HCT116 (cell line): ENCODE measurements at regions not wholly inside any gene's neighbourhood (a gene's known extent, or its start where the extent isn't known, plus 50 kb on each side); places are given as distances from the start of the nearest gene placed in this dataset.

Experiments
- CTCF ChIP-seq, 3 experiments: fragments of 200-600 bp in 1 of 3; sonication (generic) in 1 of 3; IDR thresholded peaks in 2 of 3; conservative IDR thresholded peaks in 1 of 3; 2 replicates each; pipeline ENCODE4 v1.5.1; 2012 to 2017; ENCODE audit warnings: low read depth in 2 of 3, low read length in 2 of 3, antibody characterized with exemption in 1 of 3, borderline replicate concordance in 1 of 3, control low read depth in 1 of 3, mild to moderate bottlenecking in 1 of 3, mixed read lengths in 1 of 3, mixed run types in 1 of 3, moderate library complexity in 1 of 3; ENCODE audit not compliant: insufficient read depth in 1 of 3
- EZH2 ChIP-seq: fragments of 200-600 bp; sonication (generic); IDR thresholded peaks from 2 replicates; pipeline ENCODE4 v1.6.1; 2017; ENCODE audit warnings: antibody characterized with exemption, mixed run types
- EZH2phosphoT487 ChIP-seq: fragments of 200-600 bp; IDR thresholded peaks from 2 replicates; pipeline ENCODE4 v1.6.1; 2018; ENCODE audit warnings: antibody characterized with exemption, borderline replicate concordance
- MAX ChIP-seq: IDR thresholded peaks from 2 replicates; pipeline ENCODE4 v1.6.1; 2012
- POLR2A ChIP-seq: IDR thresholded peaks from 2 replicates; pipeline ENCODE4 v1.7.0; 2011; ENCODE audit warnings: borderline replicate concordance; ENCODE audit not compliant: insufficient read depth, insufficient read length; ENCODE audit errors: extremely low read depth
- RAD21 ChIP-seq: IDR thresholded peaks from 2 replicates; pipeline ENCODE4 v1.6.1; 2012; ENCODE audit warnings: low read depth, mild to moderate bottlenecking
- YY1 ChIP-seq: IDR thresholded peaks from 2 replicates; pipeline ENCODE4 v1.6.1; 2011; ENCODE audit warnings: low read length, low read depth, moderate library complexity, mild to moderate bottlenecking; ENCODE audit not compliant: insufficient replicate concordance; ENCODE audit errors: extremely low read depth
- ZNF274 ChIP-seq: fragments of 200-500 bp; sonication (Bioruptor generic); IDR thresholded peaks from 2 replicates; pipeline ENCODE4 v1.6.1; 2014; ENCODE audit warnings: mild to moderate bottlenecking, low read depth, low read length, inconsistent platforms

- no peak for TF ChIP-seq CTCF (IDR thresholded peaks at IDR 0.05 in 2 of 3, conservative IDR thresholded peaks at IDR 0.05 in 1 of 3; ENCODE audit: borderline replicate concordance in 1 of 3, insufficient read depth in 1 of 3, low read depth in 2 of 3, low read length in 2 of 3)
- TF ChIP-seq MAX = no peak
- no peak for TF ChIP-seq YY1
- TF ChIP-seq ZNF274 = no peak
- no peak for TF ChIP-seq POLR2A
- TF ChIP-seq EZH2 = no peak
- TF ChIP-seq RAD21 = no peak
- TF ChIP-seq EZH2phosphoT487 = no peak
Measured at GRCh38 chr7:81298951-81299666, 380.3 kb upstream of the SEMA3C start.
